HG03025 (cell line): ENCODE measurements at regions not wholly inside any gene's neighbourhood (a gene's known extent, or its start where the extent isn't known, plus 50 kb on each side); places are given as distances from the start of the nearest gene placed in this dataset.
"Not testable (repeated sequence)": the region's sequence is repeated elsewhere in the genome, so short reads cannot be mapped to it uniquely, and the experiment has no call there.

Source experiments
- ATAC-seq: cut with Tn5 transposase; IDR thresholded peaks from one replicate; pipeline ENCODE4 v1.9.1; 2021; ENCODE audit warnings: mild to moderate bottlenecking, moderate library complexity; ENCODE audit not compliant: unreplicated experiment, low FRiP score

DNA sequence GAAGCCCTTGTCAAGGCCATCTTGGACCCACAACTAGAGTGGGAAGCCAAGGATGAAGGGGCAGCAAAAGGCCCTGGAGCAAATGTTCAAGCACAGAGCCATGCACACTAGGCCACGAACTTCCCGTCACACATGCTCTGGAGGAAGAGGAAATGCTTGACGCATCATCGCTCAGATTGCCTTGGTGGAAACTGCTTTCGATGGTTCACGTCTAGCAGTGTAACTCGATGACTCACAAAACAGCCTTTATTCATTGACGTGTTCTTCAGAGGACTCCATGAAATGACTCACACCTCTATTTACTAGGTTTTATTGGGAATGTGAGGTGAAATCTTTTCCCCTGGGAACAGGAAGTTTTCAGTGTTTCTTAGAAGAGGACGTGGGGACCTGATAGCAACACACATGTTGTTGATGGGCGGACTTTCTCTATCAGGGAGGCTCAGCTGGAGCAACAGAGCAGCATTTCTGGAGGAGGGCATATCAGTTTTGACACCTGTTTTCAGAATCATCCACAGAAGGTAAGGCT is 79.8 kb upstream of the FLT1 start:
- ATAC-seq, result no peak

DNA sequence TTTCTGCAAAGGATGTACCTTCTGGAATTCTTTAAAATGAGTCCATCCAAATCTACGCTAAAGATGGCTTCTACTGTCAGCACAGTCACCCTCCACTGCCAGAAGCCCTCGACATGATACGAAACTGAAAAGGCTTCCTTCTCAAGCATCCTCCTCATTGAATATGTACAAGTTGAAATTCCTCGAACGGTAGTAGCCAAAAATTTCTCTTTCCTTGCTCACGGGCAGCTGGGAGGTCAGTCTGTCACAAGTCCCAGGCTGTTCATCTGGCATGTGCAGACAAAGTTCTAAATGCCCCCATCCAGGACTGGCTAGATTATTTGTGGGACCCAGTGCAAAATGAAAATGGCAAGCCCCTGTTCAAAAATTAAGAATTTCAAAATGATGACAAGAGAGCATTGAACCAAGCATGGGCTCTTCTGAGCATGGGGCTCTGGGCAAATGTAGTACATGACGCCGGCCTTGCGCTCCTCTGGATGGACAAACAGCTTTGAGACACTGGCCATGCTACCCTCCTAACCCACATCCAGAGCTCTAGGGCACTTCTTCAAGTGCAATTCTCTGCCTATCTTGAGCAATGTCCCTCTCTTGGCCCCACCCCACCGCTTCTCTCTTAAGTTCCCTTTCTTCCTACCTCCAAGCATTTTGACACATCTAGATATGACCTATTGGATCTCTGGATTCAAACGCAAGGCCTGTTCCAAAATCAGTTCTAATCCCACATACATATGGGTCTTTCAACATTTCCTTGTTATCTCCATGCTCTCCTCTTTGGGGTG is 78.9 kb upstream of the FLT1 start:
- ATAC-seq, result no peak

DNA sequence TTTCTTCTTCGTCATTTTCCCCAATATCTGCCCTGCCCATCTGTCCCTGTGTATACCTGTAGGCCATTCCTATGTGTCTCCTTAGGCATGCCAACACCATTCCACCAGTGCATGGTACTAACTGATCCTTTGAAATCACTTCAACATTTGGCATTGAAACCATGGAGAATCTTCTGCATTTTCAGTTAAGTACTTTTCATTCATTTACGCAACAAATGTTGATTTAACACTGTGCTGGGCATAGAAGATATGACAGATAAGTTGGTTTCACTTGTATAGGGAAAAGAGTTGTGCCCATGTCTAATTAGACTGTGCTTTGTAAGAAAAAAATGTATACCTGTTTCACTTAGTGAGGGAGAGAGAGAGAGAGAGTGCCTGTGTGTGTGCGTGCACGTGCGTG is 77.9 kb upstream of the FLT1 start:
- ATAC-seq, result no peak

- not testable (repeated sequence) for ATAC-seq
Observed at GRCh38 chr13:28570356-28570755, 75.4 kb upstream of the FLT1 start.

- ATAC-seq, result no peak
Observed at GRCh38 chr13:28569886-28570285, 75.0 kb upstream of the FLT1 start.

DNA sequence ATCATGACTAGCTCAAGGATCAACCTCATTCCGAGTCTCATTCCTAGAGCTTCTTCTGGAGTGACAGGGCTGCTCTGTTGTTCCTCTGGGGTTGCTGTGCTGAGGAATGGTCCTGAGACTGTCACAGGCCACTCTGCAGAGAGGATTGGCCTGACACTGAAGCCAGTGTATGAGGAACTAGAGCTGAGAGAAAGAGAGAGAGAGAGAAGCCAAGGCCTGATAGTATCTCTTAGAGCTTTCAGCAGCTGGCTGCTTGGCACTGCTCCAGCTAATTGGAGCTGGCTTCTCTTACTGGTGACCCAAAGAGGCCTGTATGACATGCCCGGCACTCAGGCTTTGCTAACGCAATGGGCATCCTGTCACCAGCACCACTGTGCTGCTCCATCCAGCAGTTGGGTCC is 73.4 kb upstream of the FLT1 start:
- ATAC-seq, result peak; percentile 88

DNA sequence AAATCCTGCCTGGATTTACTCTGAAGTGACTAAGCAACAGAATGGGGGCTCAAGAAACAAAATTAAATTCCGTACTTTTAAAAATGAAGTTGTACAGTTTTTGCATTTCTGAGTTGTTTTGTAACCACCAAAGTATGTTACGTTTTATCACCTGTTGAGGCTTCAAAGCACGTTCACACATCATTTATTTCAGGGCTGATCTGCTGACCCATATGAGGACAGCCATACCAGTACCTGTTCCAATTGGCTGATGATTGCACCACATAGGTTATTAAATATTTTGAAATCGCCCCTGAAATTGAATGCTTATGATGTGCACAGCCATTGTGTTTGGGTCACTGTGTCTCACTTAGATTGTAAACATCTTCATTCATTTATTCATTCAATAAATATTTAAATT is 72.0 kb upstream of the FLT1 start:
- ATAC-seq, result no peak

DNA sequence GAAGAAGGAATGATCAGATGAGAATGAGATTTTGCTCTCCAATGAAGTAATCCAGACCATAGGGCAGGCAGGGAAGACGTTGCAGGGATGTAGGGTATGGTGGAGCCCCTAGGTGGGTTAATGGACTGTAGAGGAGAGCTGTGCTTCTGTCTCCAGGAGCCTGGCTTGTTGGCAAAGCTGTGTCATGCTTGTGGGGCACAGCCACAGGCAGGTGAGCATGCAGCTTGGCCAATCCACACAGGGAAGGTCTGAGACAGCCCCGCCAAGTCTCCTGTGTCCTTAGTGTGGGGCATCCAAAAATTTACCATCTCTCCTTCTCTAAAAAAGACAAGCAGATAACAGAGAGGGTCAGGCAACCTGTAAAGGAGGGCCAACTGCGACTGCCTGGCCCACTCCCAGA is 71.4 kb upstream of the FLT1 start:
- no peak for ATAC-seq

- ATAC-seq, result no peak
Observed at GRCh38 chr13:28564030-28564429, 69.1 kb upstream of the FLT1 start.

- no peak for ATAC-seq
Observed at GRCh38 chr13:28563609-28564008, 68.7 kb upstream of the FLT1 start.

- ATAC-seq, result no peak
Observed at GRCh38 chr13:28560612-28561011, 65.7 kb upstream of the FLT1 start.

- ATAC-seq, result no peak
Observed at GRCh38 chr13:28559636-28560259, 64.8 kb upstream of the FLT1 start.

DNA sequence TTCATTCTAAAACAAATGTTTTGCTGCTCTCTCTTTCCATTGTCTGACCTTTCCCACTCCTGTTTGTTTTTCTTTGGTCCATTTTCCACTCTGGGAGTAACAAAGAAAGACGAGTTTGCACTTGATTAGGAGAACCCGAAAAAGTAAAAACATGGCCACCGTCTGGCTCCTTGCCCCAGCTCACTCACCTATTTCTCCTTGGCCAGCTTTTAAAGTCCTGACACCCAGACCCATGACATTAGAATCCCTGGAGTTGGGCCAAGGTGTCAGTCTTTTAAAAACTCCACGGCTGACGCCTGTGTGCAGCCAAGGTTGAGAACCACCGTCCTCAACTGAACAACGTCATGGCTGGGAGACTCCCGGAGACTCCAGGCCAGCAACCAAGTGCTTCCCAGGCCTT is 63.6 kb upstream of the FLT1 start:
- no peak for ATAC-seq

DNA sequence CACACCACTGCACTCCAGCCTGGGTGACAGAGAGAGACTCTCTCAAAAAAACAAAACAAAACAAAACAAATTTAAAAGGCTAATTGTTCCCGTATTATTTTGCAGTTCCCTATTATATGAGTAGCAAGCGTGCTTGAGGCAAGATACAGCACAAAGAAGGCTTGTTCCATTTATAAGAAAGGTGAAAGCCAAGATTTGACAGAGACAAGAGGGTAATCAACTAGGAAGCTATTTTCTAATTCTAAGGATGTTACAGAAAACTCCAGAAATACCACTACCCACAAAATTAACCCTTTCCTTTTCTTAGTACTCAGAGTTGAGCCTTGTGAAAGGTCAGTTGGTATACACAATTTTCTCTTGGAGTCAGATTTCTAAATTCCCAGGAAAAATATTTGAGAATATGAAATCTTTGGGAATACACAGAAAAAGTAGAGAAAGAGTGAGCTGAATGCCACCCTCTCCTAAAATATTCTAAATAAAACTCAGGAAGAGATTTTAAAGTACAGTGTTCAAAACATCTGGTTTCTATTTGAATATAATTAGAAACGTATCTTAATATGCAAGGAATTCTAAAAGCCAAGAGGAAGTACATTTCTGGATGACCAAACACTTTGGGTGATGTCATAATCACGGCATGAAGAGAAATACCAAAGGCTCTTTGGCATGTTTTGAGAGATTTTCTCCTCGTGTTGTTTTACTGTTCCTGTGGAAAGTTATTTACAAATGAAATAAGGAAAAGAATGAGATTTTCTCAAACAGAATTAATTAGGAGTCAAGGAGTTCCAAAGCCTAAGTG is 63.0 kb upstream of the FLT1 start:
- ATAC-seq, result no peak

GRCh38 chr13:28555096-28555495 is 60.2 kb upstream of the FLT1 start:
- ATAC-seq, result no peak

GRCh38 chr13:28553971-28554370 is 59.0 kb upstream of the FLT1 start:
- ATAC-seq, result no peak

DNA sequence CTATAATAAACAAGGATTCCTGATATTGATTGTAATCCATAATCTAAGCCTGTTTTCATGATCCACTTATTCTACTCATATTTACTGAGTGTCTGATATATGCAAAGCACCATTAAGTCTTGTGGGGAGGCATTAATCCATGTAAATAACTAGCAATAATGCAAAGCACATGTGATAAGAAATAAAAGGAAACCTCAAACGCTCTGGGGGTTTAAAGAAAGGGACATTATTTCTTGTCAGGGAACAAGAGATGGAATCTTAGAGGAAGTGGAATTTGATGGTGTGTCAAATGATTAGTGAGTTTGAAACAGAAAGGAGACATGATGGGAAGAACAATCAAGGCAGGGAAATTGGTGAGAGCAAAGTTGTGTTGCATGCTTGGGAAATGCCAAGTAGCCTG is 57.4 kb upstream of the FLT1 start:
- ATAC-seq, result no peak

DNA sequence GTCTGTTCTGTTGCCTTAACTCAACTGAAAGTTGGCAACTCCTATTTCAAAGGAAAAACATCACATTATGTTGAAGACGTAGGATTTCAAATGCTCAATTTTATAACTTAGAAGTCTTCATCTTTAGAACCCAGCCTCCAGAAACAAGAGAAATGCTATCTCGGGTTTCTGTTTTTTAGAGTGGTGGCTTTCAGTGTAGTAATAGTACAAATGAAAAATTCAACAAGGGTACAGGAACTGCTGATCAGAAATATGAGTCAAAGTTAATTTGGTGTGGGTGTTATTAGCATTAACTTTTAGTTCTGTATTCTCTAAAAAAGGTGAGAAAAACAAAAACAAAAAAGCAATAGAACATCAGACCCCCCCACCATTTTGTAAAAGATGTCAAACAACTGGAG is 56.6 kb upstream of the FLT1 start:
- ATAC-seq, result no peak

DNA sequence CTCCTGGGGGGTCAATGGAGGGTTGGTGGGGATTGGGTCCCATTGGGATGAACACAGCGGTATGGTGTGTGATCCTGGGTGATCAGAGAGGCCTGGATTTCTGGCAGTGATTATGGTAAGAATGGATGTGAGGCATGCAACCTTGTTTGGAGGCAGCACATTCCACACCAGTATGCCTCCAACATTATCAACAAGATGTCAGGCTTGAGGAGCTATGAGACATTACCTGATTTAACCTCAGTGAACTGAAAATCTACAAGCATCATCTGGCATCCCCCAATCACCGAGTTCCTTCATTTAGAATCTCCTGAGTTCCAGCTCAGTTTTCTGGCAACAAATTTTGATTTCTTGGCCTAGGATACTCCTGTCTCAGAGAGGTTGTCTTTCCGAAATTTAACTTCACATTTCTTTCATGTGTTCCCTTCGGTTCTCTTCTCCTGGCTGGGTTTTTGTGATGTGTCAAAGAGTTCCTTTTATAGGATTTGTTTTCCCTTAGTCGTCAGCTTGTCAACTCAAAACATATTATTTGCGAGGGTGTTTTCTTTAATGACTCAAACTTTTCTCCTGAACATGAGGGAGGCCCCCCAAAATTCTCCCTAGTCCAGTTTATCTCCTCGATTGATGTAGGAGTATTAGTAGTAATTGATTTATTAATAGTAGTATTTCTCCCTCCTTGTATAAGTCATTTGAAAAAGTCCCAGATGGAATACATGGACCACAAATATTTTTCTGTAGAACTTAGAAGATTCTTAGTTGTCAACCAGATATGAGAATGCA is 56.0 kb upstream of the FLT1 start:
- ATAC-seq, result no peak

DNA sequence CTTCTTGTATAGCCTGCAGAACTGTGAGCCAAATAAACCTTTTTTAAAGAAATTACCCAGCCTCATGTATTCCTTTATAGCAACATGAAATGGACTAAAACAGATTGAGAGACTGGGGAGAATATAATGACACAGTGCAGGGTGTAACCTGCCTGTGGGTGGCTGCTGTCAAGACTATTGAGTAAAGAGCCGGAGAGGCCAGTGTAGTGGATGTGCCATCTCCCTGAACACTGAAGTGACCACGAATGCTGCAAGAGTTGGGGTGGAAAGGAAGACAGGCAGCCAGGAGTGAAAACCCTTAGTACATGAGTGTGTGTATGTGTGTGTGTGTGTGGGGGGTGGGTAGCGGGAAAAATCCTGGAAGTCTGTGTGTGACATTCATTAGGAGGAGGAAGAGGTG is 55.2 kb upstream of the FLT1 start:
- ATAC-seq, result no peak

- no peak for ATAC-seq
Observed at GRCh38 chr13:28548872-28549271, 53.9 kb upstream of the FLT1 start.
